D721Med (cell line): ENCODE measurements at regions not wholly inside any gene's neighbourhood (a gene's known extent, or its start where the extent isn't known, plus 50 kb on each side); places are given as distances from the start of the nearest gene placed in this dataset.

Experiments
- DNase-seq: peaks from one replicate; pipeline ENCODE4 v3.0.0; 2011; ENCODE audit warnings: low spot score; ENCODE audit not compliant: insufficient read length
- FAIRE-seq: peaks from 2 replicates; lab custom pipeline; 2011; peaks lifted over from hg19 to GRCh38; lab: Jason Lieb, UNC
- TF ChIP-seq, protein P1 (sequence below): IDR thresholded peaks from 2 replicates; pipeline ENCODE4 v1.5.1; 2012; ENCODE audit warnings: mild to moderate bottlenecking, control low read depth; ENCODE audit not compliant: insufficient read depth; ENCODE audit errors: missing control alignments

DNA sequence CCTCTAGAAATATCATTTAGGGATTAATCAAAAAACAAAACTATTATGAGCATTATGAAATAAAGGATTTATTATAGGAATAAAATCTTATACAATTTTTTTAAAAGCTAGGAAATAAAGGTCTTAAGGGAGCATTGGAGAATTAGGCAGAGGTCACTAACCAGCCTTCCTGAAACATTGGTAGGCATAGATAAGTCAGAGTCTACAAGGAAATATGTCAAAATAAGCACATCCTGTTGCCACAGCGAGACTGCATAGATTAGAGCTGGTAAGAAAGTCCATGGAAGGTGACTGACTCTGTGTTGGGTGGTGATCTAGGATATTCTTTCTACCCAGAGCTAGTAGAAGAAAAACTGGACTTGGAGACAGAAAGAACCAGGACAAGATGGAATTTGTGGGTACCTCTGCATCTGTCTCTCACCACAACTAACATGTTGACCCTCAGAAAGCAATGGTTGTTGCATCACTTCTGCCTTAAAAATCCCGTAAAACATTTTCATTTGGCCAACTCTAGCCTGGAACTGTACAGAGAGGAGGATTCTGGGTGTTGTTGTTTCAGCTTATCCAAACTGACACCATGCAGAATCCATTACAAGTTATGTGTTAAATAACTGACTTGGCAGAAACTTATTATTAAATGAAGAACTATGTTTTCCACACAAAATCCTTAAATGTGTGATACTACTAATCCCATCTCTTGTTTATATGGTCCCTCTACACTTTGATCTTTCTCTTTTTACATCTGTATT is 77.1 kb downstream of the FBXO5 start:
- DNase-seq: no peak
- FAIRE-seq: no peak

DNA sequence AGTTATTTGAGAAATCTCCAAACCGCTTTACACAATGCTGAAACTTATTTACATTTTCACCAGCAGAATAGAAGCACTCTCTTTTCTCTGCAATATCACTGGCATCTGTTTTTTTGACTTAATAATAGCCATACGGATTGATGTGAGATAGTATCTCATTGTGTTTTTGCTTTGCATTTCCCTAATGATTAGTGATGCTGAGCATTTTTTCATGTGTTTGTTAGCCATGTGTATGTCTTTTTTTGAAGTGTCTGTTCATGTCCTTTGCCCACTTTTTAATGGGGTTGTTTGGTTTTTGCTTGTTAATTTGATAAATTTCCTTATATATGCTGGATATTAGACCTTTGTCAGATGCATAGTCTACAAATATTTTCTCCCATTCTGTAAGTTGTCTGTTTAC is 73.6 kb downstream of the FBXO5 start:
- TF ChIP-seq, protein P1, sequence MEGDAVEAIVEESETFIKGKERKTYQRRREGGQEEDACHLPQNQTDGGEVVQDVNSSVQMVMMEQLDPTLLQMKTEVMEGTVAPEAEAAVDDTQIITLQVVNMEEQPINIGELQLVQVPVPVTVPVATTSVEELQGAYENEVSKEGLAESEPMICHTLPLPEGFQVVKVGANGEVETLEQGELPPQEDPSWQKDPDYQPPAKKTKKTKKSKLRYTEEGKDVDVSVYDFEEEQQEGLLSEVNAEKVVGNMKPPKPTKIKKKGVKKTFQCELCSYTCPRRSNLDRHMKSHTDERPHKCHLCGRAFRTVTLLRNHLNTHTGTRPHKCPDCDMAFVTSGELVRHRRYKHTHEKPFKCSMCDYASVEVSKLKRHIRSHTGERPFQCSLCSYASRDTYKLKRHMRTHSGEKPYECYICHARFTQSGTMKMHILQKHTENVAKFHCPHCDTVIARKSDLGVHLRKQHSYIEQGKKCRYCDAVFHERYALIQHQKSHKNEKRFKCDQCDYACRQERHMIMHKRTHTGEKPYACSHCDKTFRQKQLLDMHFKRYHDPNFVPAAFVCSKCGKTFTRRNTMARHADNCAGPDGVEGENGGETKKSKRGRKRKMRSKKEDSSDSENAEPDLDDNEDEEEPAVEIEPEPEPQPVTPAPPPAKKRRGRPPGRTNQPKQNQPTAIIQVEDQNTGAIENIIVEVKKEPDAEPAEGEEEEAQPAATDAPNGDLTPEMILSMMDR: no peak
- DNase-seq: no peak
- FAIRE-seq: no peak

More for the DNA sequence above, 77.1 kb downstream of the FBXO5 start:
- TF ChIP-seq, protein P1: no peak

DNA sequence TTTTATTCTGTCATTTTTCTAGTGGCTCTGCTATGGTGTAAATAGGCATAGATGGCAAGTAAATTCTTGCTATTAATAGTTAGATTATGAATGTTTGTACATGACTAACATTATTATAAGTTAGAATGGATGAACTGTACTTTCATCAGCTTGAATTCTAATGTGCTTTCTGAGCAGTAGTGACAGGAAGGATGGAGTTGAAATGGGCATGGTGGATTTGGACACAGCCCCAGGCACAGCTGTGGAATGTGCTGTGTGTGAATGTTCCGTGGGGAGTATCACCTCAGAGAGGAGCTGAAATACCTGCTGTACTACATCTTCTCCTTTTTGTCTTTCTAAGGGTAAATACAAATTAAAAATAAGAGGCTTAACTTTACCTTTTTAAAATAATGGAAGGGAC is 66.8 kb downstream of the FBXO5 start:
- FAIRE-seq: no peak
- TF ChIP-seq, protein P1: no peak
- DNase-seq: no peak

DNA sequence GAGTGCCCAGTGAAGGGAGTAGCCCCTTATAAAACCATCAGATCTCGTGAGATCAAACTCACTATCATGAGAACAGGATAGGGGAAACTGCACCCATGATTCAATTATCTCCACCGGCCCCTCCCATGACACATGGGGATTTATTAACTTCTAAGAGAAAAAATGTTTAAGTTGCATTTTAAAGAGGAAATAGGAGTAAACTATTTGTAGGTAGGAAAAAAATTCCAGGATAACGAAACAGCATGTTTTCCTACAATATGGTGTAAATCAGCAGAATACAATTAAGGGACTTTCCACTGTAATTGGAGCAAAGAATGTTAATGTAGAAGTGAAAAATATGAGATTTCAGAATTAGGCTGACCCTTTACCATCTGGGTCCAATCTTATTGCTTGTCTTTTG is 63.9 kb downstream of the FBXO5 start:
- no peak for FAIRE-seq
- TF ChIP-seq, protein P1: no peak
- no peak for DNase-seq

DNA sequence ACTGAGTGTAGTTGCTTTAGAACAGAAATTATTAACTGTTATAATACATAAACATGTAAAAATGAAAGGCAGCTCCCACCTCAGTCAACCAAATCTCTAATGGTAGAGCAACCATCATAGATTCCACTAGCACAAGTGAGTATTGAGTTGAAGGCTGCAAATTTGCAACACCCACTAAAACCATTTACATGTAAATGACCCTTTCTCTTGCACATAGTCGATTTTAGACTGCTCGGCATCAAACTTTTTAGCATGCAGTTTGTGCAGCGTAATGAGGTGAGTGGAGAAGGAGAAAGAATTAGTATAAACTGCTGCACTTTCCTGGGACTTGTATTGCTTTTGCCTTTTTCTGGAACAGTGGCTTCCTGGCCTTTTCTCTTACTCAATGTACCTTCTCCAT is 62.8 kb downstream of the FBXO5 start:
- FAIRE-seq (no peak), DNase-seq (no peak)
- TF ChIP-seq, protein P1: no peak
